ENCODE measurements at regions not wholly inside any gene's neighbourhood (a gene's known extent, or its start where the extent isn't known, plus 50 kb on each side); places are given as distances from the start of the nearest gene placed in this dataset.
A peak's percentile ranks its signal among the peaks of the same experiment; 100 is the strongest.
"Not testable (repeated sequence)": the region's sequence is repeated elsewhere in the genome, so short reads cannot be mapped to it uniquely, and the experiment has no call there.

DNA sequence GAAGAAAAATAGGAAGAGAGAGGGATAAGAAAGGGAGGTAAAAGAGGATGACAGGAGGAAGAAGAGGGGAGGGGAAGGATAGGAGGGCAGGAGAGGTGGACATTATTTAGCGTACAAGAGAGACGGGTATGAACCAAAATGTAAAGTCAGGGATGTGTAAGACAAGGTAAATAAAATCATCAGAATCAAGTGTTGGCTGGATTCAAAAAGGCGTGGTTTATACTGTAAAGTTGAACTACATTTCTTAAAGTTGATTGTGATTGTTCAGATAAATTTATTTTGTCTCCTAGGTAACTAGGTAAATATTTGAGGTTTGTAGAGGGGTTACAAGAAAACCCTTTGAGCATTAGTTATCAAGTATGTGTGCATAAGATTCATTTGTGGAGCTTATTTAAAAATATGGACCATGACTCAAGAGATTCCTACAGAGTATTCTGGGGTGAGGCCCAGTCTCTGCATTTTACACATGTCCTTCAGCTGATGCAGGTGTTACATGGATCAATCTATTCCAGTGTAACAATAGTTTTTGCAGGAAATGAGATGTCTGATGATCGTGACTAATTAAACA lies 512.1 kb upstream of the MBL2 start:
- no peak for ATAC-seq
- intact Hi-C loops (cut with DNase I) = no loop called here
- DNase-seq (ENCODE audit: missing footprints) = no peak

DNA sequence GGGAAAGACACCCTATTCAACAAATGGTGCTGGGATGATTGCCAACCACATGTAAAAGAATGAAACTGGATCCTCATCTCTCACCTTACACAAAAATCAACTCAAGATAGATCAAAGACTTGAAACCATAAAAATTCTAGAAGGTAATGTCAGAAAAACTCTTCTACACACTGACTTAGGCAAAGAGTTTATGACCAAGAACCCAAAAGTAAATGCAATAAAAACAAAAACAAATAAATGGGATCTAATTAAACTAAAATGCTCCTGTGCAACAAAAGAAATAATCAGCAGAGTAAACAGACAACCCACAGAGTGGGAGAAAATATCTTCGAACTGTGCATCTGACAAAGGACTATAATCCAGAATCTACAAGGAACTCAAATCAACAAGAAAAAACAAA lies 504.2 kb upstream of the MBL2 start:
- DNase-seq (ENCODE audit: missing footprints) (no peak), ATAC-seq (no peak)
- intact Hi-C loops (cut with DNase I) = no loop called here

DNA sequence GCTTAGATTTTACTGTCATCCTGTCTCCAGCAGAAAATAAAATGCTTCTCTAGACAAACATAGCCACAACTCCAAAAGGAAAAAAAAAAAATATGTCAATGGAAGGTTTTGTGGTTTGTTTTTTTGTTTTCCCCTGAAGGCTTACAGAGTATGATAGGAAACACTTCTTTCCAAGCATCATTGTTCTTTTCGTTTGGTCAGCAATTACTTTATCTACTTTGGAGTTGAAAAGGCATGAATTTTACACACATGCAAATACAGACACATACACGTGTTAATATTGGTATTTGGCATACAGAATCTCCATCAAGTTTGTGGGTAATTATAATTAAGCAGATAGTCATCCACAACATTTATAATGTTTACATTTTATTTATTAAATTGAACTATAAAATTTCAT lies 496.9 kb upstream of the MBL2 start:
- ATAC-seq = no peak
- DNase-seq (ENCODE audit: missing footprints) = no peak
- intact Hi-C loops (cut with DNase I) = no loop called here

DNA sequence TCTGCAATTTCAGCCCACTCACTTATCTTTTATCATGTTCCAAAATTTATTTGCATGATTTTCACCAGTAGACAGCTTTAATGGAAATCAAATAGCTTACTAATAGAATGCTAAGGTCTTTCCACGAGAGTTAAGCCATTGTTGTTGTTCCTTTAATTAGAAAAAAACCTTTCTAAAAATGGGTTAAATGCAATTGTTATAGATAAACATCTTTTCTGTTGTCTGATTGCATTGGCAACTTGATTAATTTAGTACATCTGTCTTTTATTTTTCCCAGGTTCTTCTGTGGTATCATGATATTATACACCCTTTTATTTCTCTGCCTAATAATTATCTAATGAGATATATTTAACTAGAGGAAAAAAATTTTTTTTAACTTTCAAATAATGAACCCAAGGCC lies 487.6 kb upstream of the MBL2 start:
- ATAC-seq (no peak), DNase-seq (ENCODE audit: missing footprints) (no peak)
- intact Hi-C loops (cut with DNase I) = no loop called here

DNA sequence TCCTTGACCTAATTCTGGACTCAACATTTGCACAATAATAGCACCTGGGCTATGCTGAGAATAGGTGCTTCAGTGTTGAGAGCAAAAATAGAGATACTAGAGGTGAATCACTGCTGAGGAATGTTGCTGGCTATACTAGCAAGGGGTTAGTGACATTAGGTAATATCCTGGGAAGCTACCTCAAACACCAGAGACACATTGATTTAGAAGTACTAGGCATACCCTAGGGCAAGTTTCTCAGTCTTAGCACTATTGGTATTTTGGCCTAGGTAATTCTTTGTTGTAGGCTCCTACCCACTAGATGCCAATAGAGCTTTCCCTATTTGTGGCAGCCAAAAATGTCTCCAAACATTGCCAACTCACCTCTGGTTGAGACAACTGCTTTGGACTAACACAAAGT lies 484.0 kb upstream of the MBL2 start:
- intact Hi-C loops (cut with DNase I) = no loop called here
- DNase-seq (ENCODE audit: missing footprints) (no peak), ATAC-seq (no peak)

DNA sequence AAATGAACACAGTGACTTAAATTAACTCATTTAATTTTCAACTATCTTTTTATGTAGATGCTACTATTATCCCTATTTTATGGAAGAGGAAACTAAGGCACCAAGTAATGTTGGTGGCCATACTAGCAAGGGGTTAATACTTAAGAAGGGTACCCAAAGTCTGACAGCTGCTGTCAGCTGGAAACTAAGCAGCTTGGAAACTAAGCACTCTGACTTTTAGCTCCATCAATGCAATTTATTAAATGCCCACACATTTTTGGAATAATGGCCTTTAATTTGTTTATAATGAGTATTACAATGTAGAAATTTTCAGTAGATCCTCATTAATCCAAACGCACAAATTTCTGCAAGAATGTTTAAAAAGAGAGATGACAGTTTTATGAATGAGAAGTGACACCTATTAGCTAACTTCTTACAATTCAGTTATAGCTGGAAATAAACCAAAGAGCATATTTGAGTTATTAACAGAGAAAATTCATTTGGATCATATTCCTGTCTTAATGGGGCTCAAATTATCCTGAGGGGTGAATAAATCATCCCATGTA lies 483.1 kb upstream of the MBL2 start:
- intact Hi-C loops (cut with DNase I) = no loop called here
- ATAC-seq (no peak), DNase-seq (ENCODE audit: missing footprints) (no peak)

DNA sequence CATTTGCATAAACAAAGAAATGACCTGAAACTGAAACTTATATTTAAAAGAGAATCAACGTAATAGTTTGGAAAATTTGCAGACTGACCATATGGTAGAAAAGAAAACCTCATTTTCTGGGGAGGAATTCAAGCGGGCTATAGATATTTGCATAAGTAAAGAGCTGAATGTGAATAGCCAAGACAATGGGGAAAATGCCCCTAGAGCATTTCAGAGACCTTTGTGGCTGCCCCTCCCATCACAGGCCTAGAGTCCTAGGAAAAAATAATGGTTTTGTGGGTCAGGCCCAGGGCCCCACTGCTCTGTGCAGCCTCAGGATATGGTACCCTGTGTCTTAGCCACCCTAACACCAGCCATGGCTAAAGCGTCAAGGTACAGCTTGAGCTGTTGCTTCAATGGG lies 480.6 kb upstream of the MBL2 start:
- intact Hi-C loops (cut with DNase I) = no loop called here
- ATAC-seq = no peak
- no peak for DNase-seq (ENCODE audit: missing footprints)

DNA sequence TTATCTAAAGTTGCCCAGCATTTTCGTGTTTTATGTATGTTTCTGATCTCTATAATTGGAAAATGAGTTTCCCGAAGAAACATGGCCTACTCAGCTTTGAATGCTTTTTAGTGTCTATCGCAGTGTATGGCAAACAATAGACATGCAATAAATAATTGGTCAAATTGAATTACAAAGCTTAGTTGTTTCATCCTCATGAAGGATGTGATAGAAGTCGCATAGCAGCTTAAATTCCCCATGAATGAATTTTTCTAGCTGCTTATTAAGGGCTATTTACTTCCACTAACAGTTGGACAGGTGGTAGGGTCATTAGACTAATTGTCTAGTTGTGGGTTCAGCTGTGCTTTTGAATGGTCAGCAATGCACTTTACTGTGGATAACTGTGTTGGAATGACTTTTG lies 467.3 kb upstream of the MBL2 start:
- intact Hi-C loops (cut with DNase I) = no loop called here
- ATAC-seq = no peak
- DNase-seq (ENCODE audit: missing footprints) = no peak

DNA sequence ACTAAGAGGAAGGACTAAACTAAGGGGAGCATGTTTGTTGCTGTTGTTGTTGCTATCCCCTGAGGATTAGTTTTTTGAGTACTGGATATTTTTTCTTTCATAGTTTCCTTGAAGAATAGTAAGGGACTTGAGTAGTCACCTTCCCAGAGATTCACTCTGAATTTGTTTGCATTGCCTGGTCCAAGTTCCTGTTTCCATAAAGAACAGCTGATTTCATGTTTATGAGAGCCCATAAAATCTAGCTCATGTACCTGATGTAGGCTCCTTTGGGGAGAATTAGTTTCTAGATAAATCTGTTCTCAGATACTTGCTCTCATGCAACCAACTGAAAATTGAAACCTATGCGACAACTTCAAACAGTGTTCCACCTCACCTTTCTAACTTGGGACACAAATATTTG lies 464.4 kb upstream of the MBL2 start:
- intact Hi-C loops (cut with DNase I) = no loop called here
- ATAC-seq (no peak), DNase-seq (ENCODE audit: missing footprints) (no peak)

DNA sequence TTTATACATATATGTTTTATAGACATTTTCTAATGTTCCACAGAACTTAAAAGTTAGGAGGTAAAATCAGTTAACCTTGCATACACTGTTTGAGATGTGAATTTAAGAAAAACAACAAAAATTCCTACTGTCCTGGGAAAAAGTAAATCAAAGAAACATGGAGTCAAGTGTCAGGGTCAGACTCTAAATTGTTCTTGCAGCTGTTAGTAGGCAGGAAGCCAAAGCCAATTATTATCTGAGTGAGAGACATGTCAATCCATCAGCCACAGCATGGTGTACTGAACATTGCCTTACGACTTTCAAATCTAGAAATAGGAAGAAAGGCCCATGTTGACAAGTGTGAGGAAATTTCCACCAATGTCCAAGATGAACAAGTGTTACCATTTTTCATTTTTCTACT lies 461.2 kb upstream of the MBL2 start:
- DNase-seq (ENCODE audit: missing footprints) (no peak), ATAC-seq (no peak)
- intact Hi-C loops (cut with DNase I) = no loop called here

DNA sequence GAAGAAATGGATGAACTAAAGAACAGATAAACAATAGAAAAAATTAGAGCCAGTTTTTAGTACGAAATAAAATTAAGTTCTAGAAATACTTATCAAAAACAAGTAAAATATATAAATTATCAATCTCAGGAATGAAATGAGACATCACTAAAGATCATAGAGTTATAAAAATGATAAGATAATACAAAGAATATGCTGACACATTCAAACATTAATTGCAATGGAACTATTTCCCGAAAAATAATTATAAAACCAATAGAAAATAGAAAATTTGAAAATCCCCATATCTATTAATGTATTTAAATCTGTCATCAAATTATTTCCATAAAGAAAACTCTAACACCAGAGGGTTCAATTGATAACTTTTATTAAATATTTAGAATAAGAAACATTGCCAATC lies 458.1 kb upstream of the MBL2 start:
- intact Hi-C loops (cut with DNase I) = no loop called here
- DNase-seq (ENCODE audit: missing footprints) = no peak
- no peak for ATAC-seq

DNA sequence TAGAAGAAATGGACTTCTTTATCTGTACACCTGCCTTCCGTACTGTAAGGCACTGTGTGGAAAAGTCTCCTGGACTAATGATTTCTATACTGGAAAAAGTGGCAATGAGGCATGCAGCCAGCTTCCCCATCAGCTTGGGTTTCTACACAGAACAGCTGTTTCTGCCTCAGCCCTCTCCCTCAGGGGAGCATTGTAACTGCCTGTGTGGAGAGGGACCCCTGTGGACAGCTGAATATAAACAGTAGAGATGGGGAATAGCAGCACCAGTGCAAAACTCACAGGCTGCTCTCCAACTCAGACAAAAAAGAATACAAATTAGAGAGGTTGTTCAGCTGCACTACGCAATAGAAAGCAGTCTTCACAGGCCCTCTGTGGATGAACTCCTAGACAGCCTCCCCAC lies 451.3 kb upstream of the MBL2 start:
- no peak for DNase-seq (ENCODE audit: missing footprints)
- intact Hi-C loops (cut with DNase I) = no loop called here
- ATAC-seq = no peak

DNA sequence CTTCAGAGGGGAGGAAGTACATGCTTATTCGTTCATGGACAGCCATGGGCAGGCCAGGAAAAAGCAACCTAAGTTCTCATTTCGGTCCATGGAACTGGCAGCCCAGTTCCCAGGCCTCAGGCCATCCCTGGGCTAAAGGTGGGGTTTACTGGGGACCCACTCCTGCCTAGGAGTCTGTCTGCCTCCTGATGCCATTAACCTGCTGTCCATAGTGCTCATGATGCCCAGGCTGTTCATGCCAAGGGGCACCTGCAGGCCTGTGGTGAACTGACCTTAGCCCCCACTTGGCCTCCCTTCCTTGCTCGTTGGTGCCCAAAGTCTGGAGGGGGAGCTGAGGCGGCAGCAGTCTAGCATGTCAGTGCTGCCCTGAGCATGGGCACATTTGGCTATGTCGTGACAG lies 450.2 kb upstream of the MBL2 start:
- no peak for ATAC-seq
- peak; percentile 33 for DNase-seq (ENCODE audit: missing footprints)
- intact Hi-C loops (cut with DNase I) = no loop called here

DNA sequence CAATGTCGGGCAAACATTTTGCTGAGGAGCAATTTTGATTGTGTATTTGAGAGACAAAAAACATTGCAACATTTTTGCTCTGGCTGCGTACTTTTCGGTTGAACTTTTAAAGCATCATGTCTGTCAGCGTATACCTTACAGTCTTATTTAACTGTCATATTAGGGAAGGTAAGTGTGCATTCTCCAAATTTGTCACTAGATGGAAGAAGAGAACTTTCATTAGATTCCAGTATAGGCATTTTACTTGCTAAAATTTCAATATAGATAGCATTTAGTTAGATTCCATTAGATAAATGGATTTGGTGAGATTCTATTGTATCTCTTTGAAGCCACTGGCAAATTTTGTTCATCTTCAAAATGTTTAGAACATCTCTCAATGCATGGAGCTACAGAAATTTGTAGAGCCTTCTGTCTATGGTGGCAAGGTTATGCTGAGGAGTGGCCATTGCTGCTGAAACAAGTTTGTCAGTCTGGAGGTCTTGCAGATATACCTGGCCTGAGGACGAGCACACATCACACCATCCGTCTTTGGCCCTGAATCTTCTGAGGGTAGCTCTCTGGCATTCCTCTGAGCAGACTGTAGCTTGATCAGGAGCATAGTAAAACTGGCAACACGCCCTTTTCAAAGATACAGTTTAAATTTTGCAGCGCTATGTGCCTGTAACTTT lies 437.5 kb upstream of the MBL2 start:
- no peak for ATAC-seq
- no peak for DNase-seq (ENCODE audit: missing footprints)
- intact Hi-C loops (cut with DNase I) = no loop called here

DNA sequence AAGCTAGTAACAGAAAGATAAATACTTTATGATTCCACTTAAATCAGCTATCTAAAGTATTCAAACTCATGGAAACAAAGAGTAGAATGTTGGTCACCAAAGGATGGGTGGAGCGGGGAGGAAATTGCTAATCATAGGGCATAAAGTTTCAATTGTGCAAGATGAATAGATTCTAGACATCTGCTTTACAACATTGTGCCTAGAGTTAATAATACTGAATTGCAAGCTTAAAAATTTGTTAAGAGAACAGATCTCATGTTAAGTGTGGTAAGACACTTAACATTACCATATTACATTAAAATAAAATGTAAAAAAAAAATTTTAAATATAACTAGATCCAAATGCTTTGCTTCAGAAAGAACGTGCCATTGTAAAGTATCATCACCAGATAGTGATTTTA lies 411.1 kb upstream of the MBL2 start:
- DNase-seq (ENCODE audit: missing footprints) (no peak), ATAC-seq (no peak)
- intact Hi-C loops (cut with DNase I) = no loop called here

DNA sequence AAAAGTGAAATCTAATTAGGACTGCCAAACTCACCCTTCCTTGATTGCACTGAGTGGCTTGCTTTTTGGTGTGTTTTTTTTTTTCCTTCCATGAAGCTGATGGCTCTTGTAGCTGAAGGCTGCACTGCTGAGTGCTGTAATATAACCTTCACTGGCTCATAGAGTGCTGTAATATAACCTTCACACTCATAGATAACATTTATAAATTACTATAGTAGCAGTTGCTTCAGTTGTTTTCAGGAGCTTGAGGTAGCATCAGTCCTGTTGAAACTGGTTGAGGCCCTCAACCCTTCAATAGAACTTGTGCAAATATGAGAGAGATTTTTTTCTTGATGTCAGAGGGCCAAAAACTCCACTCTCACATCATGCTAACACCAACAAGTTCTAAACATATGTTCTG lies 404.9 kb upstream of the MBL2 start:
- ATAC-seq (no peak), DNase-seq (ENCODE audit: missing footprints) (no peak)
- intact Hi-C loops (cut with DNase I) = no loop called here

DNA sequence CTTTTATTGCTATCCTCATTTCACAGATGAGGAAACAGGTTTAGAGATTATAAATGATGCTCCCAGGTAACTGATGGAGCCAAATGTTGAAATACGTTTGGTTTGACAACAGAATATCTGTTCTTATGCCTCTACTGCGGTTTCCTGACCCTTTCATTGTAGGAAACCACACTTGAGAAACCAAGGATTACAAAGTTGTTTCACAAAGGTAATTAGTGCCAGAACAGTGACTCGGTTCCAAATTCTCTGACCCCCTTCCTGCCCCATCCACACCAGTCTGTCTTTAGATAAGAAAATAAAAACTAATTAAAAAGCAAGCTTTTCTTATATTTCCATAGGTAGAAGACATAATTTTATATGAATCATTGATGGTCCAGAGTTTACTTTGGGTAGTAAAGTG lies 393.7 kb upstream of the MBL2 start:
- intact Hi-C loops (cut with DNase I) = no loop called here
- DNase-seq (ENCODE audit: missing footprints) (no peak), ATAC-seq (no peak)

DNA sequence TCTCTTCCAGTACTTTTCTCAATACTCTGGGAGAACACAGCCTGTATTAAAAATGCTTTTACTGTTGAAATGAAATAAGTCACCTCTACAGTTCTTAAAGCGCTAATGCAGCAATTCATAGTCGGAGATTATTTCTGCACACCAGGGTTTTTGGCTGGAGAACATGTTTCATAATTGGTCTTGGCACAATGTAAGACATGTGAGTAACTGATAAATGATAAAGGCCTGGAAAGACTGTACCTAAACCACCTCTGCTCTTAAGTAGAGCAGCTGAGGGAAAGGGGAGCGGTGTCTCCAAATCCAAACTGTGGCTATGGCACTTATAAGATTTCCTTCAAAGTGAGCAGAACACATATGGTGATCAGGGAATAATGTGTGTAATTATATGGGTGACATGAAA lies 390.3 kb upstream of the MBL2 start:
- intact Hi-C loops (cut with DNase I) = no loop called here
- ATAC-seq = peak; percentile 26
- DNase-seq (ENCODE audit: missing footprints) = no peak

DNA sequence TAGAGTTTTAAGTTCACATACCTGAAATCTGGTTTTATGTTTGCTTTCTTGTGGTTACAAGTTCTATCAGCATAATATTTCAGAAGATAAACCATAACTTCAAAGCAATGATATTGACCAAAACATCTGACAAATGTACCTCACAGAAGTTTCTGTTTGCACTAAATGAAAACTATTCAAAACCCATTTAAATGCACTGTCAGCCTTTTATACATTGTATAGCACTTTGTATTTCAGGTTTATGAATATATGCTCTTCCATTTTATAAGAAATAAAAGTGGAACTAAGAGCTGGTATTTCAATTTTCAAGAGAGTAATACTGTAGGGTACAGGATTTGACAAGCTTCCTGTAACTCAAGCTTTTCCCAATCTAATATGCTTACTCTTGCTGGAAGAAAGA lies 388.6 kb upstream of the MBL2 start:
- no peak for DNase-seq (ENCODE audit: missing footprints)
- intact Hi-C loops (cut with DNase I) = no loop called here
- no peak for ATAC-seq

DNA sequence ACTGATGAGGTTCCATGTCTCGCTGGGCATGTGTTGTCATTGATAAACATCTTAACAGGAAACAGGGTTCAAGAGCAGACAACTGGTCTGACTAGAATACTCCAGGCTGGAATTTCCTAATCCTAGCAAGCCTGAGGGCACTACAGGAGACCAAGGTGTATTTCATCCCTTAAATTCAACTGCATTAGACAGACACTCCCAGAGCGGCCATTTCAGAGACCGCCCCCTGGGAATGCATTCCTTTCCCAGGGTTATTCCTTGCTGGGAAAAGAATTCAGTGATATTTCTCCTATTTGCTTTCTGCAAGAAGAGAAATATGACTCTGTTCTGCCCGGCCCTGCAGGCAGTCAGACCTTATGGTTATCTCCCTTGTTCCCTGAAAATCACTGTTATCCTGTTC lies 383.1 kb upstream of the MBL2 start:
- intact Hi-C loops (cut with DNase I) = not testable (repeated sequence)

DNA sequence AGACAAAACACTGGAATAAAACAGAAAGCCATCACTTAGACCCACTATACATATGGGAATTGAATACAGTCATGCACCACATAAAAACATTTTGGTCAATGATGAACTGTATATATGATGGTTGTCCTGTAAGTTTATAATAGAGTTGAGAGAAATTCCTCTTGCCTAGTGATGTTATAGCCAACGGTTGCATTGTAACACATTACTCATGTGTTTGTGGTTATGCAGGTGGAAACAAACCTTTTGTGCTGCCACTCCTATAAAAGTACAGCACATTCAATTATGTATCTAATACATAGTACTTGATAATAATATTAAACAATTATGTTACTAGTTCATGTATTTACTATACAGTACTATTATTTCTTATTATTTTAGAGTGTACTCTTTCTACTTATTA lies 381.2 kb upstream of the MBL2 start:
- ATAC-seq (no peak), DNase-seq (ENCODE audit: missing footprints) (no peak)
- intact Hi-C loops (cut with DNase I) = no loop called here

More for the DNA sequence above, 383.1 kb upstream of the MBL2 start:
- ATAC-seq; DNase-seq (ENCODE audit: missing footprints): not testable (repeated sequence)
